ENCODE measurements at regions not wholly inside any gene's neighbourhood (a gene's known extent, or its start where the extent isn't known, plus 50 kb on each side); places are given as distances from the start of the nearest gene placed in this dataset.

- no peak for TF ChIP-seq POLR2AphosphoS5 (IDR thresholded peaks at IDR 0.05; ENCODE audit: low read depth, low read length)
- TF ChIP-seq REST (IDR thresholded peaks at IDR 0.05; ENCODE audit: insufficient read depth in 1 of 2, low read depth in 2 of 2, low read length in 2 of 2), result no peak
- no peak for TF ChIP-seq TAF1 (IDR thresholded peaks at IDR 0.05; ENCODE audit: borderline replicate concordance, insufficient read depth, low read length)
- no peak for TF ChIP-seq SIN3A (IDR thresholded peaks at IDR 0.05; ENCODE audit: borderline replicate concordance, insufficient read depth, low read length)
- no peak for TF ChIP-seq FOXP2 (optimal IDR thresholded peaks at IDR 0.05; ENCODE audit: borderline replicate concordance, extremely low read depth, extremely low read length, insufficient read depth)
Measured at GRCh38 chr10:78548369-78548768, 514.7 kb downstream of the RPS24 start.
